HepG2 (cell line): ENCODE measurements at regions not wholly inside any gene's neighbourhood (a gene's known extent, or its start where the extent isn't known, plus 50 kb on each side); places are given as distances from the start of the nearest gene placed in this dataset.

Experiments
- ATAC-seq: fragments of 200-7000 bp; cut with Tn5 transposase; 3 replicates; pipeline ENCODE4 v1.9.1; 2020; ENCODE audit warnings: mild to moderate bottlenecking, moderate library complexity
- BruUV-seq: library from RNA; stranded (reverse); fragments of 400-500 nt; replicated peaks from 2 replicates; lab custom pipeline; 2021; lab: Mats Ljungman, UMichigan
- CTCF ChIA-PET: fragments of 300-600 bp; formaldehyde crosslinking; extraction: SDS; loops from one replicate; lab custom pipeline; 2021; ENCODE audit warnings: low total read pairs, inconsistent platforms, low intra/inter-chr PET ratio; lab: Yijun Ruan, JAX
- POLR2A ChIA-PET: fragments of 350-600 bp; sonication (Branson Sonifier 250); formaldehyde crosslinking; loops from one replicate; lab custom pipeline; 2020; ENCODE audit warnings: antibody characterized with exemption, inconsistent platforms; lab: Yijun Ruan, JAX
- DNase-seq: peaks from one replicate; pipeline ENCODE4 v3.0.0-alpha.2; 2015; ENCODE audit warnings: low spot score
- FAIRE-seq: peaks from 3 replicates; lab custom pipeline; 2011; peaks lifted over from hg19 to GRCh38; lab: Jason Lieb, UNC
- H2AFZ ChIP-seq: one replicate; pipeline ENCODE4 v1.6.1; 2011; ENCODE audit warnings: low read length, inconsistent platforms
- H3K27ac ChIP-seq: fragments of 300-600 bp; 3 replicates; pipeline ENCODE4 v1.8.0; 2011; ENCODE audit warnings: mixed run types, mild to moderate bottlenecking, mixed read lengths, low read length, inconsistent platforms; ENCODE audit not compliant: insufficient read depth; ENCODE audit errors: extremely low read length
- H3K27me3 ChIP-seq, 2 experiments: fragments of 200-600 bp in 1 of 2; 2 replicates in 1 of 2; 3 replicates in 1 of 2; pipeline versions ENCODE4 v1.6.0 to v1.8.0; 2011; ENCODE audit warnings: low read length in 2 of 2, mild to moderate bottlenecking in 2 of 2, moderate library complexity in 2 of 2, inconsistent platforms in 1 of 2; ENCODE audit not compliant: insufficient read depth in 2 of 2, control insufficient read depth in 1 of 2
- H3K36me3 ChIP-seq, 2 experiments: fragments of 200-600 bp in 1 of 2; replicated peaks in 1 of 2; 2 replicates in 1 of 2; 3 replicates in 1 of 2; pipeline versions ENCODE4 v1.5.1 to v1.8.0; 2011; ENCODE audit warnings: low read length in 2 of 2, inconsistent platforms in 1 of 2; ENCODE audit not compliant: insufficient read depth in 2 of 2, control insufficient read depth in 1 of 2
- H3K4me1 ChIP-seq: 2 replicates; pipeline ENCODE4 v1.5.1; 2012; ENCODE audit warnings: low read length, inconsistent platforms; ENCODE audit not compliant: insufficient read depth
- H3K4me2 ChIP-seq: 2 replicates; pipeline ENCODE4 v1.6.0; 2011; ENCODE audit warnings: low read depth, low read length, inconsistent platforms
- H3K4me3 ChIP-seq, 3 experiments: fragments of 200-600 bp in 1 of 3; sonication (generic), shearing (Covaris generic) in 1 of 3; replicated peaks in 1 of 3; 2 replicates each; pipeline ENCODE4 v1.5.1; 2011 to 2016; ENCODE audit warnings: low read length in 3 of 3, inconsistent platforms in 2 of 3, low read depth in 2 of 3, mild to moderate bottlenecking in 2 of 3, control low read depth in 1 of 3, mixed read lengths in 1 of 3; ENCODE audit not compliant: insufficient read depth in 1 of 3
- H3K79me2 ChIP-seq: one replicate; pipeline ENCODE4 v1.6.1; 2011; ENCODE audit warnings: low read length, inconsistent platforms; ENCODE audit not compliant: insufficient read depth
- H3K9ac ChIP-seq: 2 replicates; pipeline ENCODE4 v1.6.0; 2011; ENCODE audit warnings: mild to moderate bottlenecking, low read depth, low read length, inconsistent platforms; ENCODE audit not compliant: insufficient read depth
- H3K9me3 ChIP-seq: 2 replicates; pipeline ENCODE4 v1.5.1; 2012; ENCODE audit warnings: mild to moderate bottlenecking, low read length
- H4K20me1 ChIP-seq: 2 replicates; pipeline ENCODE4 v1.6.0; 2011; ENCODE audit warnings: inconsistent platforms, mild to moderate bottlenecking, low read length, moderate library complexity; ENCODE audit not compliant: insufficient read depth
- ATAD3A ChIP-seq: sonication (generic); formaldehyde crosslinking; IDR thresholded peaks from 2 replicates; pipeline ENCODE4 v1.4.0; 2020; ENCODE audit warnings: missing genetic modification reagents
- CCAR2 ChIP-seq: fragments of 200-400 bp; formaldehyde crosslinking; optimal IDR thresholded peaks from 2 replicates; pipeline ENCODE3; 2018; ENCODE audit warnings: low read depth, mild to moderate bottlenecking, low read length, moderate library complexity
- HDAC1 ChIP-seq: sonication (generic); formaldehyde crosslinking; IDR thresholded peaks from 2 replicates; pipeline ENCODE4 v1.5.1; 2020; ENCODE audit warnings: mild to moderate bottlenecking, missing genetic modification reagents
- HNRNPK ChIP-seq: fragments of 200-400 bp; formaldehyde crosslinking; IDR thresholded peaks from 2 replicates; pipeline ENCODE4 v1.6.1; 2018; ENCODE audit warnings: low read length, low read depth, moderate library complexity, mild to moderate bottlenecking; ENCODE audit not compliant: poor library complexity, severe bottlenecking
- IRF2 ChIP-seq: IDR thresholded peaks from 2 replicates; pipeline ENCODE4 v1.6.1; 2018; ENCODE audit warnings: missing genetic modification reagents, missing compliant biosample characterization
- RBFOX2 ChIP-seq: fragments of 200-400 bp; formaldehyde crosslinking; IDR thresholded peaks from 2 replicates; pipeline ENCODE4 v1.6.1; 2017; ENCODE audit warnings: low read depth, mild to moderate bottlenecking, low read length
- SNRNP70 ChIP-seq: fragments of 200-400 bp; formaldehyde crosslinking; IDR thresholded peaks from 2 replicates; pipeline ENCODE4 v1.6.1; 2017; ENCODE audit warnings: mild to moderate bottlenecking, low read depth, low read length, moderate library complexity
- ZEB1 ChIP-seq: IDR thresholded peaks from 2 replicates; pipeline ENCODE4 v1.6.1; 2012; ENCODE audit warnings: mild to moderate bottlenecking, low read depth, inconsistent platforms; ENCODE audit not compliant: insufficient replicate concordance
- ZNF556 ChIP-seq: sonication (generic); formaldehyde crosslinking; IDR thresholded peaks from 2 replicates; pipeline ENCODE4 v1.4.0; 2020; ENCODE audit warnings: mild to moderate bottlenecking, missing genetic modification reagents, borderline replicate concordance
- ZNF557 ChIP-seq: sonication (generic); formaldehyde crosslinking; IDR thresholded peaks from 2 replicates; pipeline ENCODE4 v1.4.0; 2020; ENCODE audit warnings: missing genetic modification reagents
- ZNF670 ChIP-seq: sonication (generic); formaldehyde crosslinking; IDR thresholded peaks from 2 replicates; pipeline ENCODE4 v1.8.0; 2022; ENCODE audit warnings: mild to moderate bottlenecking, missing genetic modification reagents, borderline replicate concordance
- WGBS: methylation state at CpG from one replicate; pipeline ENCODE4 v1.1.6; 2017; ENCODE audit warnings: low lambda C conversion rate; 5-methylcytosine and 5-hydroxymethylcytosine counted together
- in situ Hi-C: cut with HindIII; loops from 2 replicates; pipeline ENCODE4 v1.10.0; 2017; ENCODE audit warnings: low pct_unique_long_range_greater_than_20kb; ENCODE audit not compliant: extremely low pct_ligation_motif_present
- intact Hi-C: fragments of 100-400 bp; cut with micrococcal nuclease; formaldehyde crosslinking; loops from one replicate; pipeline ENCODE4 v1.10.0; 2022; ENCODE audit not compliant: unreplicated experiment
- TF ChIP-seq, protein P1 (sequence below): IDR thresholded peaks from 2 replicates; pipeline ENCODE4 v1.6.1; 2012; ENCODE audit warnings: low read length, improper control_type of control experiment
- TF ChIP-seq, protein P2 (sequence below): sonication (generic); formaldehyde crosslinking; IDR thresholded peaks from 2 replicates; pipeline ENCODE4 v1.4.0; 2020; ENCODE audit warnings: mild to moderate bottlenecking, missing genetic modification reagents
- TF ChIP-seq, protein P3 (sequence below): sonication (generic); formaldehyde crosslinking; IDR thresholded peaks from 2 replicates; pipeline ENCODE4 v1.4.0; 2020; ENCODE audit warnings: mild to moderate bottlenecking, missing genetic modification reagents
- TF ChIP-seq, protein P4 (sequence below): sonication (generic); formaldehyde crosslinking; IDR thresholded peaks from 2 replicates; pipeline ENCODE4 v1.4.0; 2020; ENCODE audit warnings: missing genetic modification reagents
- TF ChIP-seq, protein P5 (sequence below): sonication (generic); formaldehyde crosslinking; IDR thresholded peaks from 2 replicates; pipeline ENCODE4 v1.4.0; 2020; ENCODE audit warnings: missing genetic modification reagents

DNA sequence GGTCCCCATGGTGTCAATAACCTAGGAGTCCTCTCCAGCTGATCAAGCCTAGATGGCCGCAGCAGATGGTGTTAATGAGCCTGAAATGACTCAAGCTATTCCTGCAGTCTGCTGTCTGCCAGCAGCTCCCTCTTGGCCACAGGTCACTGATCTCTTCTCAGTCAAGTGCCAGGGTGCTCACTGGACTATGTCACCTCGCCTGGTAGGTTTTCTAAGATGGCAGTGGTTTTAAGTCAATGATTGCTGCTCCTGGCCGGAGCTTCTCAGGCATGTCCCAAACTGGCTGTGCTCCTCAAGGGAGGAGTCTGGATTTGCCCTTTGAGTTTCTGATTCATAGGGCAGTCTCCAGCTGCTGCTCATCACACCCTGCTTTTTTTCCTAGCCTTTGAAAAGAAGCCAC is 58.6 kb upstream of the SHISA6 start:
- Histone ChIP-seq H3K4me1 (no peaks in the 10 kb centered on the region), H3K36me3 (no peaks in the 10 kb centered on the region), H3K27me3 (no peaks in the 10 kb centered on the region), H4K20me1 (no peaks in the 10 kb centered on the region), H3K27ac (no peak overlapping the region), H2AFZ (no peak overlapping the region), H3K4me2 (no peak overlapping the region), H3K9ac (no peak overlapping the region), H3K9me3 (no peaks in the 10 kb centered on the region), H3K79me2 (no peaks in the 10 kb centered on the region), H3K4me3 (no peak overlapping the region)
- no peak for TF ChIP-seq ZNF670
- no peak for TF ChIP-seq ZNF557
- TF ChIP-seq, protein P1, sequence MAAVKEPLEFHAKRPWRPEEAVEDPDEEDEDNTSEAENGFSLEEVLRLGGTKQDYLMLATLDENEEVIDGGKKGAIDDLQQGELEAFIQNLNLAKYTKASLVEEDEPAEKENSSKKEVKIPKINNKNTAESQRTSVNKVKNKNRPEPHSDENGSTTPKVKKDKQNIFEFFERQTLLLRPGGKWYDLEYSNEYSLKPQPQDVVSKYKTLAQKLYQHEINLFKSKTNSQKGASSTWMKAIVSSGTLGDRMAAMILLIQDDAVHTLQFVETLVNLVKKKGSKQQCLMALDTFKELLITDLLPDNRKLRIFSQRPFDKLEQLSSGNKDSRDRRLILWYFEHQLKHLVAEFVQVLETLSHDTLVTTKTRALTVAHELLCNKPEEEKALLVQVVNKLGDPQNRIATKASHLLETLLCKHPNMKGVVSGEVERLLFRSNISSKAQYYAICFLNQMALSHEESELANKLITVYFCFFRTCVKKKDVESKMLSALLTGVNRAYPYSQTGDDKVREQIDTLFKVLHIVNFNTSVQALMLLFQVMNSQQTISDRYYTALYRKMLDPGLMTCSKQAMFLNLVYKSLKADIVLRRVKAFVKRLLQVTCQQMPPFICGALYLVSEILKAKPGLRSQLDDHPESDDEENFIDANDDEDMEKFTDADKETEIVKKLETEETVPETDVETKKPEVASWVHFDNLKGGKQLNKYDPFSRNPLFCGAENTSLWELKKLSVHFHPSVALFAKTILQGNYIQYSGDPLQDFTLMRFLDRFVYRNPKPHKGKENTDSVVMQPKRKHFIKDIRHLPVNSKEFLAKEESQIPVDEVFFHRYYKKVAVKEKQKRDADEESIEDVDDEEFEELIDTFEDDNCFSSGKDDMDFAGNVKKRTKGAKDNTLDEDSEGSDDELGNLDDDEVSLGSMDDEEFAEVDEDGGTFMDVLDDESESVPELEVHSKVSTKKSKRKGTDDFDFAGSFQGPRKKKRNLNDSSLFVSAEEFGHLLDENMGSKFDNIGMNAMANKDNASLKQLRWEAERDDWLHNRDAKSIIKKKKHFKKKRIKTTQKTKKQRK = no peak
- no peak for TF ChIP-seq CCAR2
- no peak for TF ChIP-seq ZNF556 (CRISPR knock-in tag)
- no peak for TF ChIP-seq ZEB1
- TF ChIP-seq, protein P2, sequence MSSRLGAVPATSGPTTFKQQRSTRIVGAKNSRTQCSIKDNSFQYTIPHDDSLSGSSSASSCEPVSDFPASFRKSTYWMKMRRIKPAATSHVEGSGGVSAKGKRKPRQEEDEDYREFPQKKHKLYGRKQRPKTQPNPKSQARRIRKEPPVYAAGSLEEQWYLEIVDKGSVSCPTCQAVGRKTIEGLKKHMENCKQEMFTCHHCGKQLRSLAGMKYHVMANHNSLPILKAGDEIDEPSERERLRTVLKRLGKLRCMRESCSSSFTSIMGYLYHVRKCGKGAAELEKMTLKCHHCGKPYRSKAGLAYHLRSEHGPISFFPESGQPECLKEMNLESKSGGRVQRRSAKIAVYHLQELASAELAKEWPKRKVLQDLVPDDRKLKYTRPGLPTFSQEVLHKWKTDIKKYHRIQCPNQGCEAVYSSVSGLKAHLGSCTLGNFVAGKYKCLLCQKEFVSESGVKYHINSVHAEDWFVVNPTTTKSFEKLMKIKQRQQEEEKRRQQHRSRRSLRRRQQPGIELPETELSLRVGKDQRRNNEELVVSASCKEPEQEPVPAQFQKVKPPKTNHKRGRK (CRISPR knock-in tag) = no peak
- TF ChIP-seq ATAD3A (CRISPR knock-in tag) = no peak
- TF ChIP-seq, protein P3, sequence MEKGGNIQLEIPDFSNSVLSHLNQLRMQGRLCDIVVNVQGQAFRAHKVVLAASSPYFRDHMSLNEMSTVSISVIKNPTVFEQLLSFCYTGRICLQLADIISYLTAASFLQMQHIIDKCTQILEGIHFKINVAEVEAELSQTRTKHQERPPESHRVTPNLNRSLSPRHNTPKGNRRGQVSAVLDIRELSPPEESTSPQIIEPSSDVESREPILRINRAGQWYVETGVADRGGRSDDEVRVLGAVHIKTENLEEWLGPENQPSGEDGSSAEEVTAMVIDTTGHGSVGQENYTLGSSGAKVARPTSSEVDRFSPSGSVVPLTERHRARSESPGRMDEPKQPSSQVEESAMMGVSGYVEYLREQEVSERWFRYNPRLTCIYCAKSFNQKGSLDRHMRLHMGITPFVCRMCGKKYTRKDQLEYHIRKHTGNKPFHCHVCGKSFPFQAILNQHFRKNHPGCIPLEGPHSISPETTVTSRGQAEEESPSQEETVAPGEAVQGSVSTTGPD (CRISPR knock-in tag) = no peak
- TF ChIP-seq SNRNP70 = no peak
- TF ChIP-seq, protein P4, sequence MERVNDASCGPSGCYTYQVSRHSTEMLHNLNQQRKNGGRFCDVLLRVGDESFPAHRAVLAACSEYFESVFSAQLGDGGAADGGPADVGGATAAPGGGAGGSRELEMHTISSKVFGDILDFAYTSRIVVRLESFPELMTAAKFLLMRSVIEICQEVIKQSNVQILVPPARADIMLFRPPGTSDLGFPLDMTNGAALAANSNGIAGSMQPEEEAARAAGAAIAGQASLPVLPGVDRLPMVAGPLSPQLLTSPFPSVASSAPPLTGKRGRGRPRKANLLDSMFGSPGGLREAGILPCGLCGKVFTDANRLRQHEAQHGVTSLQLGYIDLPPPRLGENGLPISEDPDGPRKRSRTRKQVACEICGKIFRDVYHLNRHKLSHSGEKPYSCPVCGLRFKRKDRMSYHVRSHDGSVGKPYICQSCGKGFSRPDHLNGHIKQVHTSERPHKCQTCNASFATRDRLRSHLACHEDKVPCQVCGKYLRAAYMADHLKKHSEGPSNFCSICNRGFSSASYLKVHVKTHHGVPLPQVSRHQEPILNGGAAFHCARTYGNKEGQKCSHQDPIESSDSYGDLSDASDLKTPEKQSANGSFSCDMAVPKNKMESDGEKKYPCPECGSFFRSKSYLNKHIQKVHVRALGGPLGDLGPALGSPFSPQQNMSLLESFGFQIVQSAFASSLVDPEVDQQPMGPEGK (CRISPR knock-in tag) = no peak
- TF ChIP-seq IRF2 (CRISPR knock-in tag) = no peak
- TF ChIP-seq RBFOX2 = no peak
- TF ChIP-seq, protein P5, sequence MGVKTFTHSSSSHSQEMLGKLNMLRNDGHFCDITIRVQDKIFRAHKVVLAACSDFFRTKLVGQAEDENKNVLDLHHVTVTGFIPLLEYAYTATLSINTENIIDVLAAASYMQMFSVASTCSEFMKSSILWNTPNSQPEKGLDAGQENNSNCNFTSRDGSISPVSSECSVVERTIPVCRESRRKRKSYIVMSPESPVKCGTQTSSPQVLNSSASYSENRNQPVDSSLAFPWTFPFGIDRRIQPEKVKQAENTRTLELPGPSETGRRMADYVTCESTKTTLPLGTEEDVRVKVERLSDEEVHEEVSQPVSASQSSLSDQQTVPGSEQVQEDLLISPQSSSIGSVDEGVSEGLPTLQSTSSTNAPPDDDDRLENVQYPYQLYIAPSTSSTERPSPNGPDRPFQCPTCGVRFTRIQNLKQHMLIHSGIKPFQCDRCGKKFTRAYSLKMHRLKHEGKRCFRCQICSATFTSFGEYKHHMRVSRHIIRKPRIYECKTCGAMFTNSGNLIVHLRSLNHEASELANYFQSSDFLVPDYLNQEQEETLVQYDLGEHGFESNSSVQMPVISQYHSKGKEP = no peak
- no peak for TF ChIP-seq HDAC1 (CRISPR knock-in tag)
- TF ChIP-seq HNRNPK = no peak
- ATAC-seq = no peak
- in situ Hi-C loops = no loop called here
- POLR2A ChIA-PET = no interaction called here
- intact Hi-C loops = no loop called here
- BruUV-seq = no TSS peak
- DNase-seq = no peak
- WGBS = 0% methylated on average over 1 of the region's 3 CpGs
- CTCF ChIA-PET = no interaction called here
- FAIRE-seq = no peak
